SK-N-SH (cell line): ENCODE measurements at regions not wholly inside any gene's neighbourhood (a gene's known extent, or its start where the extent isn't known, plus 50 kb on each side); places are given as distances from the start of the nearest gene placed in this dataset.
"Not testable (repeated sequence)": the region's sequence is repeated elsewhere in the genome, so short reads cannot be mapped to it uniquely, and the experiment has no call there.

Experiments used
- CTCF ChIA-PET: fragments of 300-600, 350-600 bp; formaldehyde crosslinking; extraction: SDS; loops from one replicate; lab custom pipeline; 2021; lab: Yijun Ruan, JAX
- POLR2A ChIA-PET: fragments of 350-600 bp; sonication (Branson Sonifier 250); formaldehyde crosslinking; extraction: SDS; loops from one replicate; lab custom pipeline; 2020; ENCODE audit warnings: antibody characterized with exemption, inconsistent platforms; lab: Yijun Ruan, JAX
- DNase-seq: peaks from one replicate; pipeline ENCODE4 v3.0.0; 2012
- H2AFZ ChIP-seq: fragments of 200-600 bp; sonication (generic); 2 replicates; pipeline ENCODE4 v1.8.1; 2016; ENCODE audit warnings: antibody characterized with exemption, mild to moderate bottlenecking, low read depth
- H3F3A ChIP-seq: fragments of 200-600 bp; sonication (generic); replicated peaks from 2 replicates; pipeline ENCODE3; 2016; ENCODE audit warnings: antibody characterized with exemption, mild to moderate bottlenecking; ENCODE audit not compliant: insufficient read depth
- H3K27ac ChIP-seq, 2 experiments: fragments of 200-500 bp in 1 of 2; fragments of 200-600 bp in 1 of 2; sonication (Bioruptor generic) in 1 of 2; sonication (generic), shearing (Covaris generic) in 1 of 2; 2 replicates each; pipeline versions ENCODE4 v1.5.1 to v1.6.1; 2014 to 2016; ENCODE audit warnings: low read depth in 2 of 2, inconsistent platforms in 1 of 2, low read length in 1 of 2, mild to moderate bottlenecking in 1 of 2, mixed read lengths in 1 of 2
- H3K27me3 ChIP-seq: fragments of 200-600 bp; sonication (generic), shearing (Covaris generic); 2 replicates; pipeline ENCODE4 v1.6.1; 2016; ENCODE audit warnings: mixed run types; ENCODE audit not compliant: insufficient read depth
- H3K36me3 ChIP-seq, 2 experiments: fragments of 200-500 bp in 1 of 2; fragments of 200-600 bp in 1 of 2; sonication (Bioruptor generic) in 1 of 2; sonication (generic) in 1 of 2; replicated peaks in 1 of 2; 2 replicates each; pipeline versions ENCODE3 to v1.5.1; 2014 to 2016; ENCODE audit warnings: low read length in 1 of 2, mild to moderate bottlenecking in 1 of 2; ENCODE audit not compliant: insufficient read depth in 2 of 2, control insufficient read depth in 1 of 2
- H3K4me1 ChIP-seq, 2 experiments: fragments of 200-500 bp in 1 of 2; fragments of 200-600 bp in 1 of 2; sonication (Bioruptor generic) in 1 of 2; sonication (generic), shearing (Covaris generic) in 1 of 2; 2 replicates each; pipeline versions ENCODE4 v1.5.1 to v1.6.1; 2014 to 2016; ENCODE audit warnings: low read depth in 1 of 2, low read length in 1 of 2, mixed run types in 1 of 2; ENCODE audit not compliant: insufficient read depth in 2 of 2, control insufficient read depth in 1 of 2
- H3K4me2 ChIP-seq: fragments of 200-600 bp; sonication (generic), shearing (Covaris generic); 2 replicates; pipeline ENCODE4 v1.6.1; 2017; ENCODE audit warnings: mixed run types
- H3K4me3 ChIP-seq, 2 experiments: fragments of 200-500 bp in 1 of 2; fragments of 200-600 bp in 1 of 2; sonication (Bioruptor generic) in 1 of 2; sonication (generic), shearing (Covaris generic) in 1 of 2; 2 replicates each; pipeline versions ENCODE4 v1.5.1 to v1.8.1; 2014 to 2016; ENCODE audit warnings: low read depth in 2 of 2, inconsistent platforms in 1 of 2, low read length in 1 of 2, mild to moderate bottlenecking in 1 of 2, mixed read lengths in 1 of 2, moderate library complexity in 1 of 2
- H3K79me2 ChIP-seq: fragments of 200-600 bp; sonication (generic); 2 replicates; pipeline ENCODE4 v1.8.1; 2017; ENCODE audit warnings: mild to moderate bottlenecking; ENCODE audit not compliant: insufficient read depth
- H3K9ac ChIP-seq: fragments of 200-600 bp; sonication (generic); 2 replicates; pipeline ENCODE4 v1.6.1; 2017; ENCODE audit warnings: mixed run types
- H3K9me2 ChIP-seq: fragments of 200-600 bp; sonication (generic); 2 replicates; pipeline ENCODE4 v1.6.1; 2017; ENCODE audit warnings: mixed run types
- H3K9me3 ChIP-seq: fragments of 200-600 bp; sonication (generic); 2 replicates; pipeline ENCODE4 v1.6.1; 2017; ENCODE audit warnings: mixed run types, mild to moderate bottlenecking, moderate library complexity
- H4K20me1 ChIP-seq: fragments of 200-600 bp; sonication (generic); 2 replicates; pipeline ENCODE4 v1.6.1; 2017; ENCODE audit warnings: mild to moderate bottlenecking, mixed run types; ENCODE audit not compliant: insufficient read depth
- ELF1 ChIP-seq: IDR thresholded peaks from 2 replicates; pipeline ENCODE4 v1.4.0; 2012
- GABPA ChIP-seq: IDR thresholded peaks from 2 replicates; pipeline ENCODE4 v1.4.0; 2012; ENCODE audit warnings: low read depth, mild to moderate bottlenecking
- JUND ChIP-seq: IDR thresholded peaks from 2 replicates; pipeline ENCODE4 v1.4.0; 2012
- RCOR1 ChIP-seq: fragments of 150-350 bp; IDR thresholded peaks from 2 replicates; pipeline ENCODE4 v1.6.1; 2017; ENCODE audit warnings: antibody characterized with exemption, low read length
- RXRA ChIP-seq: IDR thresholded peaks from 2 replicates; pipeline ENCODE4 v1.4.0; 2012; ENCODE audit warnings: low read depth, mild to moderate bottlenecking, borderline replicate concordance
- SIN3A ChIP-seq: IDR thresholded peaks from 2 replicates; pipeline ENCODE4 v1.6.1; 2012; ENCODE audit warnings: low read depth, mild to moderate bottlenecking, low read length, moderate library complexity, borderline replicate concordance
- WGBS: methylation state at CpG from one replicate; pipeline ENCODE4 v1.1.6; 2017; ENCODE audit warnings: low lambda C conversion rate; 5-methylcytosine and 5-hydroxymethylcytosine counted together
- TF ChIP-seq, protein P1 (sequence below): fragments of 200-600 bp; sonication (generic); IDR thresholded peaks from 2 replicates; pipeline ENCODE4 v1.6.1; 2017; ENCODE audit warnings: antibody characterized with exemption, mild to moderate bottlenecking, moderate library complexity
- TF ChIP-seq, protein P2 (sequence below): fragments of 150-350 bp; IDR thresholded peaks from 2 replicates; pipeline ENCODE4 v1.6.1; 2016; ENCODE audit warnings: mild to moderate bottlenecking, low read depth, low read length
- TF ChIP-seq, protein P3 (sequence below): IDR thresholded peaks from 2 replicates; pipeline ENCODE4; 2012

DNA sequence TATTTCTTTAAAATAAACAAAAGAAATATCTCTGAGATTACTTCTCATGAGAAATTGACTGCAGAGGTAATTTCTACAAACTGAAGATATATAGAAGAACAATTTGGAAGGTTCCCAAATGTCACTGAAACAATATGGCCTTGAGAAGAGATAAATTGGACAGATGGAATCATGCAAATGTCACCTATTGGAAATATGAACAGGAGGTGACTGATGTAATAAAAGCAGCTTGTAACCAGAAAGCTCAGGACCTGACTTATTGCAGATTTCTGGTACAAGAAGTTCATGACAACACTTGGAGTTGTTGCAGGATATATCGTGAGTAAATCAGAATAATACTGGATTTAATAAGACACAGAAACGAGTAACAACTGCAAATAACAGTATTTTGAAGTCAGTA is 93.3 kb upstream of the TRHDE start (continued):
- TF ChIP-seq, protein P1, sequence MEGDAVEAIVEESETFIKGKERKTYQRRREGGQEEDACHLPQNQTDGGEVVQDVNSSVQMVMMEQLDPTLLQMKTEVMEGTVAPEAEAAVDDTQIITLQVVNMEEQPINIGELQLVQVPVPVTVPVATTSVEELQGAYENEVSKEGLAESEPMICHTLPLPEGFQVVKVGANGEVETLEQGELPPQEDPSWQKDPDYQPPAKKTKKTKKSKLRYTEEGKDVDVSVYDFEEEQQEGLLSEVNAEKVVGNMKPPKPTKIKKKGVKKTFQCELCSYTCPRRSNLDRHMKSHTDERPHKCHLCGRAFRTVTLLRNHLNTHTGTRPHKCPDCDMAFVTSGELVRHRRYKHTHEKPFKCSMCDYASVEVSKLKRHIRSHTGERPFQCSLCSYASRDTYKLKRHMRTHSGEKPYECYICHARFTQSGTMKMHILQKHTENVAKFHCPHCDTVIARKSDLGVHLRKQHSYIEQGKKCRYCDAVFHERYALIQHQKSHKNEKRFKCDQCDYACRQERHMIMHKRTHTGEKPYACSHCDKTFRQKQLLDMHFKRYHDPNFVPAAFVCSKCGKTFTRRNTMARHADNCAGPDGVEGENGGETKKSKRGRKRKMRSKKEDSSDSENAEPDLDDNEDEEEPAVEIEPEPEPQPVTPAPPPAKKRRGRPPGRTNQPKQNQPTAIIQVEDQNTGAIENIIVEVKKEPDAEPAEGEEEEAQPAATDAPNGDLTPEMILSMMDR, result no peak
- TF ChIP-seq SIN3A (no peak), RCOR1 (no peak), JUND (no peak)
- TF ChIP-seq, protein P2, sequence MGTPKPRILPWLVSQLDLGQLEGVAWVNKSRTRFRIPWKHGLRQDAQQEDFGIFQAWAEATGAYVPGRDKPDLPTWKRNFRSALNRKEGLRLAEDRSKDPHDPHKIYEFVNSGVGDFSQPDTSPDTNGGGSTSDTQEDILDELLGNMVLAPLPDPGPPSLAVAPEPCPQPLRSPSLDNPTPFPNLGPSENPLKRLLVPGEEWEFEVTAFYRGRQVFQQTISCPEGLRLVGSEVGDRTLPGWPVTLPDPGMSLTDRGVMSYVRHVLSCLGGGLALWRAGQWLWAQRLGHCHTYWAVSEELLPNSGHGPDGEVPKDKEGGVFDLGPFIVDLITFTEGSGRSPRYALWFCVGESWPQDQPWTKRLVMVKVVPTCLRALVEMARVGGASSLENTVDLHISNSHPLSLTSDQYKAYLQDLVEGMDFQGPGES, result no peak

DNA sequence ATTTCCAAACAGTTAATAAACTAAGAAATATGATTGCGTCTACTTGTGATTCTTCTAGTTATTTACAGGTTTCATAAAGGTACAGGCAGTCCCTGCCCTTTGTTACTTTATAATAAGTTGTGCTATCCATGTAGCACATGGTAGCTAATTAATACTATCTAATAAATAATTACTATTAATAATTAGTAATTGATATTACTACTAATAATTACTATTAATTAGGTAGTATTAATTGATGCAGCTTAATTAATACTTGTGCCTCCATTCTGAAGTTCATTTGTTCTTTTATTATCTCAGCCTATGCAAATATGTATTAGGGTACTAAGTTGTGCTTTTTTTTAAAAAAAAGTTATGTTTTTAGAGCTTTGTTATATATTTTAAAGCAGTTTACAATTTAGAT is 92.3 kb upstream of the TRHDE start:
- Histone ChIP-seq H3K9me3 (no peaks in the 10 kb centered on the region), H3K4me2 (no peak overlapping the region), H3K9ac (no peak overlapping the region), H3K9me2 (no peaks in the 10 kb centered on the region; the same call in 1 of the 2 replicates), H3K36me3 (no peaks in the 10 kb centered on the region), H3K27me3 (no peaks in the 10 kb centered on the region), H3K27ac (no peak overlapping the region), H3K79me2 (no peaks in the 10 kb centered on the region), H3F3A (no peaks in the 10 kb centered on the region), H4K20me1 (no peaks in the 10 kb centered on the region), H3K4me1 (no peaks in the 10 kb centered on the region), H2AFZ (no peak overlapping the region), H3K4me3 (no peak overlapping the region)
- POLR2A ChIA-PET, result no interaction called here
- no peak for DNase-seq
- CTCF ChIA-PET, result no interaction called here
- WGBS, result 23% methylated on average over 1 of the region's 1 CpG
- TF ChIP-seq ELF1 (no peak), JUND (no peak), RXRA (no peak), GABPA (no peak)
- TF ChIP-seq, protein P3, sequence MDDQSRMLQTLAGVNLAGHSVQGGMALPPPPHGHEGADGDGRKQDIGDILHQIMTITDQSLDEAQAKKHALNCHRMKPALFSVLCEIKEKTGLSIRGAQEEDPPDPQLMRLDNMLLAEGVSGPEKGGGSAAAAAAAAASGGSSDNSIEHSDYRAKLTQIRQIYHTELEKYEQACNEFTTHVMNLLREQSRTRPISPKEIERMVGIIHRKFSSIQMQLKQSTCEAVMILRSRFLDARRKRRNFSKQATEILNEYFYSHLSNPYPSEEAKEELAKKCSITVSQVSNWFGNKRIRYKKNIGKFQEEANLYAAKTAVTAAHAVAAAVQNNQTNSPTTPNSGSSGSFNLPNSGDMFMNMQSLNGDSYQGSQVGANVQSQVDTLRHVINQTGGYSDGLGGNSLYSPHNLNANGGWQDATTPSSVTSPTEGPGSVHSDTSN, result no peak

- CTCF ChIA-PET, result interaction anchor here (0.7 kb wide), 1 partner anchor 16 kb away, joined by 3 read pairs; no protein-coding TSS in a partner anchor
- DNase-seq, result not testable (repeated sequence)
Observed at GRCh38 chr12:72184971-72185533, 87.1 kb upstream of the TRHDE start.

More at GRCh38 chr12:72184971-72185533, 87.1 kb upstream of the TRHDE start:
- WGBS, result 44% methylated on average over 3 of the region's 33 CpGs
- H3K9me2 ChIP-seq, H3K4me1 ChIP-seq, H3K79me2 ChIP-seq, H3K36me3 ChIP-seq, H4K20me1 ChIP-seq, H2AFZ ChIP-seq, H3K9me3 ChIP-seq, POLR2A ChIA-PET, H3K27ac ChIP-seq, H3K4me2 ChIP-seq, H3F3A ChIP-seq, H3K27me3 ChIP-seq, H3K9ac ChIP-seq, H3K4me3 ChIP-seq: not testable (repeated sequence)
